Endothelial cell of umbilical vein (primary cell): ENCODE measurements at regions not wholly inside any gene's neighbourhood (a gene's known extent, or its start where the extent isn't known, plus 50 kb on each side); places are given as distances from the start of the nearest gene placed in this dataset.

ENCODE experiments used
- EZH2 ChIP-seq: IDR thresholded peaks from 2 replicates; pipeline ENCODE4 v1.6.1; 2012; ENCODE audit warnings: borderline replicate concordance, low read depth, mild to moderate bottlenecking, moderate library complexity, low read length, inconsistent platforms; ENCODE audit not compliant: severe bottlenecking
- FOS ChIP-seq: IDR thresholded peaks from 2 replicates; pipeline ENCODE4 v1.6.1; 2011; ENCODE audit warnings: mild to moderate bottlenecking, low read length, moderate library complexity, borderline replicate concordance; ENCODE audit not compliant: insufficient read depth
- POLR2A ChIP-seq: IDR thresholded peaks from 2 replicates; pipeline ENCODE4 v1.6.1; 2012; ENCODE audit warnings: low read depth, mild to moderate bottlenecking, control low read depth, low read length
- POLR2AphosphoS5 ChIP-seq: IDR thresholded peaks from 2 replicates; pipeline ENCODE4 v1.6.1; 2012; ENCODE audit warnings: low read depth, mild to moderate bottlenecking, control low read depth, low read length, moderate library complexity; ENCODE audit not compliant: insufficient read depth
- TF ChIP-seq, protein P1 (sequence below), 2 donors: IDR thresholded peaks; 1 replicate in 1 of 2; 2 replicates in 1 of 2; pipeline ENCODE4 v1.5.1; 2011; ENCODE audit warnings: low read length in 2 of 2, mild to moderate bottlenecking in 2 of 2, moderate library complexity in 2 of 2, control low read depth in 1 of 2, inconsistent platforms in 1 of 2, low read depth in 1 of 2; ENCODE audit not compliant: insufficient read depth in 1 of 2; ENCODE audit errors: extremely low read depth in 1 of 2

DNA sequence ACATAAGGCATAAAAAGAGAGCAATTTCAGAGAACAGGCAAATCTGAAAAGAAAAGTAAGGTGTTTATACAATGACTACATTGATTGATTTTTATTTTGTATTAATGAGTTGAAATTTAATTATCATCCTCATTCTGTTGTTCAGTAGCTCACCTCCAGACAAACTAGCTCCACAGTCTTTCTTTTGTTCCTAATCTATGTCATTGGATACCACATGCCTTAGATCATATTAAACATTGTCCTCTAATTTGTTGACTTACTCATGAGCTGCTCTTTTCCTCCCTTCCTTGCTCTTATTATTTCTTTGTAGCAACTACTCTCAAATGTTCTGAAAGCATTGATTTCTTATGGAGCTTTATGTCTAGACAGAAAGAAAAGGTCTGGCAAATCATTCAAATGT is 185.5 kb upstream of the ZSWIM2 start:
- no peak for TF ChIP-seq POLR2AphosphoS5
- TF ChIP-seq, protein P1, sequence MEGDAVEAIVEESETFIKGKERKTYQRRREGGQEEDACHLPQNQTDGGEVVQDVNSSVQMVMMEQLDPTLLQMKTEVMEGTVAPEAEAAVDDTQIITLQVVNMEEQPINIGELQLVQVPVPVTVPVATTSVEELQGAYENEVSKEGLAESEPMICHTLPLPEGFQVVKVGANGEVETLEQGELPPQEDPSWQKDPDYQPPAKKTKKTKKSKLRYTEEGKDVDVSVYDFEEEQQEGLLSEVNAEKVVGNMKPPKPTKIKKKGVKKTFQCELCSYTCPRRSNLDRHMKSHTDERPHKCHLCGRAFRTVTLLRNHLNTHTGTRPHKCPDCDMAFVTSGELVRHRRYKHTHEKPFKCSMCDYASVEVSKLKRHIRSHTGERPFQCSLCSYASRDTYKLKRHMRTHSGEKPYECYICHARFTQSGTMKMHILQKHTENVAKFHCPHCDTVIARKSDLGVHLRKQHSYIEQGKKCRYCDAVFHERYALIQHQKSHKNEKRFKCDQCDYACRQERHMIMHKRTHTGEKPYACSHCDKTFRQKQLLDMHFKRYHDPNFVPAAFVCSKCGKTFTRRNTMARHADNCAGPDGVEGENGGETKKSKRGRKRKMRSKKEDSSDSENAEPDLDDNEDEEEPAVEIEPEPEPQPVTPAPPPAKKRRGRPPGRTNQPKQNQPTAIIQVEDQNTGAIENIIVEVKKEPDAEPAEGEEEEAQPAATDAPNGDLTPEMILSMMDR (IDR thresholded peaks at IDR 0.05; ENCODE audit: extremely low read depth in 1 of 2, insufficient read depth in 1 of 2, low read depth in 1 of 2, low read length in 2 of 2), result no peak
- TF ChIP-seq FOS, result no peak
- TF ChIP-seq EZH2, result no peak
- no peak for TF ChIP-seq POLR2A
